ENCODE measurements at regions not wholly inside any gene's neighbourhood (a gene's known extent, or its start where the extent isn't known, plus 50 kb on each side); places are given as distances from the start of the nearest gene placed in this dataset.
"Not testable (repeated sequence)": the region's sequence is repeated elsewhere in the genome, so short reads cannot be mapped to it uniquely, and the experiment has no call there.

DNA sequence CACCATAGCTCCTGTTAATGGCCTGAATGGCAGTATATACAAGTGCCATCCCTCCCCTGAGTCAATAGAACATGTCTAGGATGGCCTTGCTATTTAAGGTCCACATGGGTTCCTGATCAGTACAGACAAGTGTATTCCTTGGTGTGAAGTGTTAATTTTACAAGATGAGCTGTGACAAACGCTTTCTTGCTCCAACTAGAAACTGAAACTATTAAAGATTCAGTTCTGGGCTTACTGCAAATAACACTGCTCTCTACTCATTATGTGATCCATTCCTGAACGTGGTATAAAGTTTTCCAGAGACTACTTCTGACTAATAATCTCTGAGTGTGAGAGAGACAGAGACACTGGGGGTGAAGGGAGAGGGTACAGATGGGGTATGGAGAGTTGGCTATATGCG is 198.0 kb upstream of the FBXL4 start:
- no peak for DNase-seq (ENCODE audit: low spot score)
- TF ChIP-seq, protein P1, sequence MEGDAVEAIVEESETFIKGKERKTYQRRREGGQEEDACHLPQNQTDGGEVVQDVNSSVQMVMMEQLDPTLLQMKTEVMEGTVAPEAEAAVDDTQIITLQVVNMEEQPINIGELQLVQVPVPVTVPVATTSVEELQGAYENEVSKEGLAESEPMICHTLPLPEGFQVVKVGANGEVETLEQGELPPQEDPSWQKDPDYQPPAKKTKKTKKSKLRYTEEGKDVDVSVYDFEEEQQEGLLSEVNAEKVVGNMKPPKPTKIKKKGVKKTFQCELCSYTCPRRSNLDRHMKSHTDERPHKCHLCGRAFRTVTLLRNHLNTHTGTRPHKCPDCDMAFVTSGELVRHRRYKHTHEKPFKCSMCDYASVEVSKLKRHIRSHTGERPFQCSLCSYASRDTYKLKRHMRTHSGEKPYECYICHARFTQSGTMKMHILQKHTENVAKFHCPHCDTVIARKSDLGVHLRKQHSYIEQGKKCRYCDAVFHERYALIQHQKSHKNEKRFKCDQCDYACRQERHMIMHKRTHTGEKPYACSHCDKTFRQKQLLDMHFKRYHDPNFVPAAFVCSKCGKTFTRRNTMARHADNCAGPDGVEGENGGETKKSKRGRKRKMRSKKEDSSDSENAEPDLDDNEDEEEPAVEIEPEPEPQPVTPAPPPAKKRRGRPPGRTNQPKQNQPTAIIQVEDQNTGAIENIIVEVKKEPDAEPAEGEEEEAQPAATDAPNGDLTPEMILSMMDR (IDR thresholded peaks at IDR 0.05; ENCODE audit: unreplicated experiment): no peak
- Mint-ChIP-seq H3K36me3 (ENCODE audit: low read depth, unreplicated experiment) (no peaks in the 10 kb centered on the region), H3K9me3 (ENCODE audit: unreplicated experiment) (no peaks in the 10 kb centered on the region), H3K4me1 (ENCODE audit: unreplicated experiment) (no peaks in the 10 kb centered on the region), H3K27ac (ENCODE audit: unreplicated experiment) (no peak overlapping the region), H3K27me3 (ENCODE audit: unreplicated experiment) (no peaks in the 10 kb centered on the region), H3K4me3 (ENCODE audit: unreplicated experiment) (no peak overlapping the region)

DNA sequence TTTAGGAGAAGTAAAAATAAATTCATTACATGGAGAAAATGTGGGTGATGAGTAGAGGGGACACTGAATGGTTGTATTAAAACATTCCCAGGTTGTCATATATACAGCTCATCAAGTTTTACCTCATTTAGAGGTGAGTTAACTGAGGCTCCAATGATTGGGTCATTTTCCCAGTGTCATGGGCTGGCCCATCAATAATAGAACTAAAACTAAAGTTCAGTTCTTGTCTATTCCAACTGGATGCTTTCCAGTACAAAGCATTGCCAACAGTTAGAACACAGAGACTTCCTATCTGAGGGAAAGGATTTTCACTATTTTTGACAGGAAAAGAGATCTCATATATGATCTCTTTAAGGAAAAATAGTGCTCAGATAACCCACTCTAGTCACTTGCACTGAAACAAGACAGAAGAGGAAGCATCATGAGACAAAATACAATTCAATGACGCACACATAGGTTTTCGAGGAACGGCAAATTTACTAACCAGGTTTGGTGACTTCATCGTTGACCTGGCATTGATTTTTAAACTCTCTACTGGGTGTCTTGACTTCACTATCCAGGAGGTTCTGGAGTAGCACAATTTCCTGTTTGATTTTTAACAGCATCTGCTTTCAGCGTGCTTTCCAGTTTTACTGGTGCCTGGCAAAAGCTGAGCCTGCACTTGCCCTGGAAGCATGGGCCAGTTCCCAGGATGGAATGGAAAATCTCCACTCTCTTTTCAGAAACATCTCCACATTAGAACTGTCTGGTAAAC is 195.5 kb upstream of the FBXL4 start:
- H3K4me1 Mint-ChIP-seq (ENCODE audit: unreplicated experiment): no peaks in the 10 kb centered on the region
- H3K9me3 Mint-ChIP-seq (ENCODE audit: unreplicated experiment): no peaks in the 10 kb centered on the region
- TF ChIP-seq, protein P1 (IDR thresholded peaks at IDR 0.05; ENCODE audit: unreplicated experiment): no peak
- no peak overlapping the region for H3K27ac Mint-ChIP-seq (ENCODE audit: unreplicated experiment)
- no peak for DNase-seq (ENCODE audit: low spot score)
- no peak overlapping the region for H3K4me3 Mint-ChIP-seq (ENCODE audit: unreplicated experiment)
- H3K36me3 Mint-ChIP-seq (ENCODE audit: low read depth, unreplicated experiment): no peaks in the 10 kb centered on the region
- no peaks in the 10 kb centered on the region for H3K27me3 Mint-ChIP-seq (ENCODE audit: unreplicated experiment)

DNA sequence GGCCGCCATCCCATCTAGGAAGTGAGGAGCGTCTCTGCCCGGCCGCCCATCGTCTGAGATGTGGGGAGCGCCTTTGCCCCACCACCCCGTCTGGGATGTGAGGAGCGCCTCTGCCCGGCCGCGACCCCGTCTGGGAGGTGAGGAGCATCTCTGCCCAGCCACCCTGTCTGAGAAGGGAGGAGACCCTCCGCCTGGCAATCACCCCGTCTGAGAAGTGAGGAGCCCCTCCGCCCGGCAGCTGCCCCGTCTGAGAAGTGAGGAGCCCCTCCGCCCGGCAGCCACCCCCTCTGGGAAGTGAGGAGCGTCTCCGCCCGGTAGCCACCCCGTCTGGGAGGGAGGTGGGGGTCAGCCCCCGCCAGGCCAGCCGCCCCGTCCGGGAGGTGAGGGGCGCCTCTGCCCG is 194.2 kb upstream of the FBXL4 start:
- not testable (repeated sequence) for H3K9me3 Mint-ChIP-seq (ENCODE audit: unreplicated experiment); H3K4me3 Mint-ChIP-seq (ENCODE audit: unreplicated experiment); H3K27ac Mint-ChIP-seq (ENCODE audit: unreplicated experiment); H3K4me1 Mint-ChIP-seq (ENCODE audit: unreplicated experiment); H3K27me3 Mint-ChIP-seq (ENCODE audit: unreplicated experiment); H3K36me3 Mint-ChIP-seq (ENCODE audit: low read depth, unreplicated experiment); DNase-seq (ENCODE audit: low spot score)

DNA sequence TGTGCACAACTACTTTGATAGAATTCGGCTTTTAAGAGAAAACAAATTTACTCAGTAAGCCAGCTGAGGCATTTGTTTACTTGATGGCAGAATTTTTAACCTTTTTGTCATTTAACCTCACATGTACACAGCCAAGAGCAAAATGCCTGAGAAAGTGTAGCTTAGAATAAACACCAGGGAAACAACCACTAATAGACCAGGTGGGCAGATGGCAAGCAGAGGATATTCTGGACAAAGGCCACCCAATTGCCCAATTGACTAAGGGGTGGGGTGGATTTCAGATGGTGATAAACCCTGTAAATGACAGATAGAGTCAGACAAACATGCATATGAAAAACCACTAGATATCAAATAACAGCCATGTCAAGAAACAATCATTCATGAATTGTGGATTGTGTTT is 190.7 kb upstream of the FBXL4 start:
- TF ChIP-seq, protein P1 (IDR thresholded peaks at IDR 0.05; ENCODE audit: unreplicated experiment): no peak
- Mint-ChIP-seq H3K27me3 (ENCODE audit: unreplicated experiment) (no peaks in the 10 kb centered on the region), H3K36me3 (ENCODE audit: low read depth, unreplicated experiment) (no peaks in the 10 kb centered on the region), H3K4me1 (ENCODE audit: unreplicated experiment) (no peaks in the 10 kb centered on the region), H3K27ac (ENCODE audit: unreplicated experiment) (no peak overlapping the region), H3K9me3 (ENCODE audit: unreplicated experiment) (no peaks in the 10 kb centered on the region), H3K4me3 (ENCODE audit: unreplicated experiment) (no peak overlapping the region)
- no peak for DNase-seq (ENCODE audit: low spot score)

DNA sequence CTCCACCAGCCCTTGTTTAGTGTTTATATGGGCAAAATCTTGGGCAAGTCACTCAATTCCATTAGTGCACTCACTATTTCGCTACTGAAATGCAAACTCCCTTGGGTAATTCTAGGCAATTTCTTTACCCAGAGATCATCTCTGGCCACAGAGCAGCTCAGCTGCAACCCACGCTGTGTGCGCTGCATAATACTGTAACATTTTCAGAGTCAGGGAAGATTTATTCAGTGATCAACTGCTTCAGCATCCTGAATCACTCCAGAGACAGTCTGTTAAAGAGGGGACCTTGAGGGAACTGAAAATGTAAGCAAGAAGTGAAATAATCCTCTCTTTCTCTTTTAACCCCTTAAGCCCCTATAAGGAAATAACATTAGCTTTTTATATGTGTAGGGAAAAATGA is 189.6 kb upstream of the FBXL4 start:
- Mint-ChIP-seq H3K27ac (ENCODE audit: unreplicated experiment) (no peak overlapping the region), H3K4me1 (ENCODE audit: unreplicated experiment) (no peaks in the 10 kb centered on the region), H3K36me3 (ENCODE audit: low read depth, unreplicated experiment) (no peaks in the 10 kb centered on the region), H3K4me3 (ENCODE audit: unreplicated experiment) (no peak overlapping the region), H3K9me3 (ENCODE audit: unreplicated experiment) (no peaks in the 10 kb centered on the region), H3K27me3 (ENCODE audit: unreplicated experiment) (no peaks in the 10 kb centered on the region)
- DNase-seq (ENCODE audit: low spot score): no peak
- TF ChIP-seq, protein P1 (IDR thresholded peaks at IDR 0.05; ENCODE audit: unreplicated experiment): no peak
